ENCODE measurements at regions not wholly inside any gene's neighbourhood (a gene's known extent, or its start where the extent isn't known, plus 50 kb on each side); places are given as distances from the start of the nearest gene placed in this dataset.

DNA sequence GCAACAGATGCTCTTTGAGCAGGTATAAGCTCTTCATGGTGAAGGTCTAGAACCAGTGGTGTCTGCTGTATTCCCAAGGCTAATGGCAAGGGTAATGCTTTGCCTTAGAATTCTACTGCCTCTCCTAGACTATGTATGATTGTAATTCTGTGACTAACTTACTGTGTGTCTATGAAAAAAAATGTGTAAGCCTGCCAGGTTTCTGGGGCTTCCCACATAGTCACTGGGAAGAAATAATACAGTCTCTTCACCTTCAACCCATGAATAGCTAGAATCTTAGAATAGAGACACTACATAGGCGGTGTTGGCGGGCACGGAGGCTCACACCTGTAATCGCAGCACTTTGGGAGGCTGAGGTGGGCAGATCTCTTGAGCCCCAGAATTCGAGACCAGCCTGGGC is 84.1 kb downstream of the C11orf91 start:
- no peak for DNase-seq (ENCODE audit: low spot score)

- no peak for DNase-seq (ENCODE audit: low spot score)
Measured at GRCh38 chr11:33615751-33616150, 84.9 kb downstream of the C11orf91 start.

- DNase-seq (ENCODE audit: low spot score): no peak
Measured at GRCh38 chr11:33613404-33613803, 87.2 kb downstream of the C11orf91 start.

- DNase-seq (ENCODE audit: low spot score): no peak
Measured at GRCh38 chr11:33610903-33611302, 89.7 kb downstream of the C11orf91 start.

GRCh38 chr11:33608386-33608785 is 92.2 kb downstream of the C11orf91 start:
- DNase-seq (ENCODE audit: low spot score): no peak

GRCh38 chr11:33606762-33607161 is 93.9 kb downstream of the C11orf91 start:
- DNase-seq (ENCODE audit: low spot score): no peak

DNA sequence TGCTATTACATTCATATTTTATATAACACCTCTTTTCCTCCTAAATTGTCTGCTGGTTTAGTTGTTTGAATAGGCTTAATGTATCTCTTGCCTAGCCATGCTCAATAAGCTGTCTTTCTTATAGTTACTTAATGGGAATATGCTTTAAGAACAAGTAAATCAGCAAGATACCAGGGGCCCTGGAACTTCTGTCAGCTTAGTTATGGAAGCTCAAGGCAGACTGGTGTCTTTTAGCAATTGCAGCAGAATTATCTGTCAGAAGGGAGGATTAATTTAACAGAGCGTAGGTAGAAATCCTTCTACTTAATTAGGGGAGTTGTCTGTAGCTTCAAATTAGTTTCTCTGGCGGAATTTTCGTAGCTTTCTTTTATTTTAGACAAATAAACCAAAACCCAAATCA is 94.9 kb downstream of the C11orf91 start:
- DNase-seq (ENCODE audit: low spot score): no peak

DNA sequence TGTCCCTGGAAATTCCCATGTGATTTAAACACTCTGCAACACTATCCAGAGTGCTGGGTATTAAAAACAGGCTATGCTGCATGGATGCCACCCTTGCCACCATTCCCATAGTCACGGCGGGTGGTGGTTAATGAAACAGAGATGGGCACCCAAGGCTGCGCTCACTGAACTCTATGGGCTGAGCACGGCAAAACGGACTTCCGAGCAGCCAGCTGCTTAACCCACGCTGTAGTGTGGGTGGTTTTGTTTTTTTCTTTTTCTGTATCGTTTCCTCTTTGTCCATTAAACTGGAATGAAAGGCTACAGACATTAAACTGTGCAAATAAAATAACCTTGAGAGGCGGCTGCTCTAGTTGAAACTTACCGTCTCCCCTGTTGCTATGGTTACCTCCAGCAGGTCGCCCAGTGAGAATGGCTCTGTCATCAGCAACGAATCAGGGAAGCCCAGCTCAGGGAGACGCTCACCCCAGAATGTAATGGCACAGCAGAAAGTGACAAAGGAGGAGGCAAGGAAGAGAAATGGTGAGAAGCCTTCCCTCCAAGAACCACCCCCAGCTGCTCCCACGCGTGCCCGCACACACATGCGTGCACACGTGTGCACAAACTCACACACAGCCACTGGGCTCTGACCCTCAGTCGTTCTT is 102.1 kb downstream of the C11orf91 start:
- peak; percentile 7 for DNase-seq (ENCODE audit: low spot score)

GRCh38 chr11:33594188-33594587 is 106.4 kb downstream of the C11orf91 start:
- DNase-seq (ENCODE audit: low spot score): no peak

DNA sequence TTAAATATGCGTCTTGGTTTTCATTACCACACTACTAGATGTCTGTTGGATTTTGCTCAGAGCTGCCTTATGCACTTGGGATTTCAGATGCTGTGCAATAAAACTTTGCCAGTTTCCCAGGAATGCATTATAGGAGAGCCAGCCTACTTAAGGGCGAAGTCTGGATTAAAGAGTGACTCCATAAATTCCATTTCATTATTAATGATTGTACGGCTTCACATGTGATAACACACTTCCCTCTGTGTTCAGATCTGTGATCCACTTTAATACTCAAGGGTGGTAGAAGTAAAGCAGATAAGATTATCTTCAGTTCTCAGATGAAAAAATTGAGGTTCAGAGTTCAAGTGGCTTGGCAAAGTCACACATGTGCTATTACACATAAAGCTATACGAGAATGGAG is 110.2 kb downstream of the C11orf91 start:
- DNase-seq (ENCODE audit: low spot score): peak; percentile 7

GRCh38 chr11:33588056-33588455 is 112.6 kb downstream of the C11orf91 start:
- no peak for DNase-seq (ENCODE audit: low spot score)

DNA sequence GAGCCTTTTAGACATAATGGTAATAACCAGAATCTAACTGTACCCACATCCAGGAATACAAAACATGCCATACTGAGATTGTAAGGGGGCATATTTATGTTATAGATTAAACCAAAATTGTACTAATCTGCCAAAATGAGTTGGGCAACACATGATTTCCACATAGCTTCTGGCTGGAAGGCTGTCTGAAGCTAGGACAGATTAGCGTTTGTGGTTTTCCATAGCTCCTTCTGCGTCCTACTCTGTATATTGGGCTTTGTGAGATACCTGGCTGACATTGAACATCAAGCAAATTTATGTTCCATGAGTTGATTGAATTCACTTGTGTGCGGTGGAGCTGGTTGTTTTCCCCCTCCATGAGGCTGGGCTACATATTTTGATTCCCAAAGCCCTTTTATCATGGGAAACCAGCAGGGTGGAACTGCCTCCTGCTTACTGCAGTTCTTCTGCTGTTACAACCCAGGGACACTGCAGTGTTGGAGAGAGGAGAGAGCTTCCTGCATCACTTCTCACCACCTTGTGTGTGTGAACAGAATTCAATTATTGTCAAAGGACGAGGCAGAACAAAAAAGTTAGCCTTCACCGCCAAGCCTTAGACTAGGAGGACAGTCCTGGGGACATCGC is 114.9 kb downstream of the C11orf91 start:
- DNase-seq (ENCODE audit: low spot score): no peak

DNA sequence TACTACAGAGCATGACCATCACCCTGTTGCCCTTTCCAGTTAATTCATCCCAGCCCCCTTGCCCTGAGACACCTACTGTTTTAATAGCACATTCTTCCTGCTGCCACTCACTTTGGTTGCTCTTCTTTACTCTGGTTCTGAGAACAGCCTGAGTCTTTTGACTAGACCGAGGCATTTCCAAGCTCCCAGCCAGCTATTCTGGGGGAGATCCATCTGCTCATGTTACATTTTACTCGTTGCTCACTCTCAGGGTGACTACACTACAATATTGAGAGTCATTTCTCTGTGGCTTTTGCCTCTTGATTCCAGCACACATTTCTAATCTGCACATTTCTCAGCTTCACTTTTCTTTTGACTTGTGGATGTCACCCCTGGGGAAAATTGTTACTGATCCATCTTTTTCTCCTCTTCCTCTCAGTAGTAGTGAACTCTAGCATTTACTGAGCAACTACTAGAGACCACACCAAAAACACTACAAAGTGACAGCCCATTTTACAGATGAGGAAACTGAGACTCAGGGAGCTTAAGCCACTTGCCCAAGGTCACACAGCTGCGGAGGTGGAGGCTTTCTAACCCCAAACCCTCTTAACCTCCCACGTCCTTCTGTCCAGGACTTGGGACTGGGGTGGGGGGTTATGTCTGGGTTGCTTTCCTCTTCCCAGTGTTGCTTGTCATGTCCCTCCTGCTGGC is 117.8 kb downstream of the C11orf91 start:
- no peak for DNase-seq (ENCODE audit: low spot score)

DNA sequence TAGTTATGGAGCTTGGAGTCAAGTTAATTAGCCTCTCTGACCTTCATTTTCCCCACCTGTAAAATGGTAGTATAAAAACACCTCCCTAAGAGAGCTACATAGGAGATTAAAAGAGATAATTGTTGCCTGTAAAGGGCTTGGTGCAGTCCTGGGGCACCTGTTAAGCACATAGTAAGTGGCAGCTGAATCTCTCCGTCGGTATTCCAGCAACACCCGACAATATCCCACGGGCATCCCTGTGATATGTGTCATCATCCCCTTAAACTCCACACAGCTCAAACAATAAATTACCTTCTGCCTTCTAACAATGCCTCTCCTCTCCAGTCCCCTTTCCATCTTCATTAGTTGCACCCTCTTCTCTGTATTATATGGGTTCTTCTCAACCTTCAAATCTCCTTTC is 121.5 kb downstream of the C11orf91 start:
- DNase-seq (ENCODE audit: low spot score): no peak

GRCh38 chr11:33577204-33577603 is 123.4 kb downstream of the C11orf91 start:
- no peak for DNase-seq (ENCODE audit: low spot score)

- no peak for DNase-seq (ENCODE audit: low spot score)
Measured at GRCh38 chr11:33575311-33575710, 125.3 kb downstream of the C11orf91 start.

- DNase-seq (ENCODE audit: low spot score): no peak
Measured at GRCh38 chr11:33574331-33574730, 126.3 kb downstream of the C11orf91 start.

- no peak for DNase-seq (ENCODE audit: low spot score)
Measured at GRCh38 chr11:33569333-33569732, 131.3 kb downstream of the C11orf91 start.

- no peak for DNase-seq (ENCODE audit: low spot score)
Measured at GRCh38 chr11:33567004-33567403, 133.6 kb downstream of the C11orf91 start.

DNA sequence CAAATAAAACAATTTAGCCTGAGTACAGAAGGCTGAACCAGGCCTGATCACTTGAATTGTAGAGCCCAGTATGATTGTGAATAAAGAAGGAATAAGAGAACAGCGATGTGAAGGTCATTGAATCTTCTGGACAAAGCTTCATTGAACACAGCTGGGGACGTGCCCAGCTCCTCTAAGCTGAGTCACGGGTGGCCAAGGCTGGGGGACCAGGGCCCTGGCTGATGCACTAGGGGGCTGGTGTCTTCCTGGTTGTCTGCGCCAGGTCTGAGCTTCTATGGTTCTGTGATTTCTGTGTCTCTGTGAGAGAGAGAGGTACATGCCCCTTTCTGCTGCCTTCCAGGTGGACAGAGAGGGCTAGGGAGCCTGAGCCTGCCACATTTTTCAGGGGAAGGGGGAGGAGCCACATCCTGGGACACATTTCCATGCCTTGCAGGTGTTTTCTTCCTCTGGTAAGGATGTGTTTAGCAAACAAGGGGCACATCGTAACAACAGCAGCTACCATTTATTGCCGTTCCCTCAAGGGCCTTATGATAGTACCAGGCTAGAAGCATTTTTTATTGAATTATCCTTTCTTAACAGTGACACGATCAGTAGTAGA is 135.7 kb downstream of the C11orf91 start:
- DNase-seq (ENCODE audit: low spot score): no peak

GRCh38 chr11:33560729-33561128 is 139.9 kb downstream of the C11orf91 start:
- no peak for DNase-seq (ENCODE audit: low spot score)

DNA sequence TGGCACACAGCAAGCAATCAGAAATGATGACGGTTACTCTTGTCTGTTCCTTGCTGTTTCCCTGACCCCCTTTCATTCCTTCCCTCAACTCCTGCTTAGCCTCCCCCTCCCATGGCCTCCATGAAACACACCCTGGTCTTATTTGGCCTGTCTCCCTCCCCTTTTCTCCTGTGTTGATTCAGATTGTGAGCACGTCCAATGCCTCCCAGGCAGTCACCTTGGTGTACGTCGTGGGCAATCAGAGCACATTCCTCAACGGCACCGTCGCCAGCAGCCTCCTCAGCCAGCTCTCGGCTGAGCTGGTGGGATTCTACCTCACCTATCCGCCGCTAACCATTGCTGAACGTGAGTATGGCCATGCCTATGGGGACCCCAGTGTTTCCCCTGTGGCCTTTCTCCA is 141.1 kb downstream of the C11orf91 start:
- no peak for DNase-seq (ENCODE audit: low spot score)

DNA sequence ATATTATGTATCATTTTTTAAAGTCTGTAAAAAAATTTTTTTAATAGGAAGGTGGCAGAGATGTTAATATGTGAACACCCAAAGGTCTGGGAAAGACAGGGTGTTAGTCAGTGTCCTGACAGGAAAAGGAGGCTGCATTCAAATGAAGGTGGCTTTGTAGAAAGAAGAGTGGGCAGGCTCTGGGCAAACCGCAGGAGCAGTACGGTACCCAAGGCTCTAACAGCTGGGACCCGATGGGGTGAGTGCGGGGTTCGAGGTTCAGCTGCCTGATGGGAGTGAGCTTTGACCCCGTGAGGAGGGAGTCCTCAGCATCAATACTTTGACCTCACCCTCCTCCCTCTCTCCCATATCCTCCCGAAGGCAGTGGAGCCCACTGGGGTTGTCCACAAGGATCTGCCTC is 142.5 kb downstream of the C11orf91 start:
- DNase-seq (ENCODE audit: low spot score): no peak

Measured in HT-29 (cell line).